Neuronal stem cell (in vitro differentiated cells): ENCODE measurements at regions not wholly inside any gene's neighbourhood (a gene's known extent, or its start where the extent isn't known, plus 50 kb on each side); places are given as distances from the start of the nearest gene placed in this dataset.
"Not testable (repeated sequence)": the region's sequence is repeated elsewhere in the genome, so short reads cannot be mapped to it uniquely, and the experiment has no call there.

ENCODE experiments used
- DNase-seq: peaks from one replicate; pipeline ENCODE4 v3.0.0-alpha.2; 2013; ENCODE audit warnings: low spot score
- H2AFZ ChIP-seq: one replicate; pipeline ENCODE4 v1.6.1; 2013; ENCODE audit warnings: mild to moderate bottlenecking, low read length, inconsistent platforms
- H2AK5ac ChIP-seq: 2 replicates; pipeline ENCODE4 v1.6.1; 2013; ENCODE audit warnings: low read depth, mild to moderate bottlenecking, inconsistent platforms, low read length, moderate library complexity, mixed read lengths
- H2BK120ac ChIP-seq: 2 replicates; pipeline ENCODE4 v1.6.1; 2013; ENCODE audit warnings: low read depth, mild to moderate bottlenecking, inconsistent platforms, low read length, moderate library complexity, mixed read lengths
- H2BK12ac ChIP-seq: one replicate; pipeline ENCODE4 v1.6.1; 2013; ENCODE audit warnings: low read length, inconsistent platforms
- H2BK15ac ChIP-seq: 2 replicates; pipeline ENCODE4 v1.6.1; 2013; ENCODE audit warnings: mild to moderate bottlenecking, low read length, inconsistent platforms, mixed read lengths
- H2BK5ac ChIP-seq: one replicate; pipeline ENCODE4 v1.6.1; 2013; ENCODE audit warnings: inconsistent platforms, mild to moderate bottlenecking, low read length, moderate library complexity
- H3K14ac ChIP-seq: one replicate; pipeline ENCODE4 v1.6.1; 2013; ENCODE audit warnings: low read length, inconsistent platforms
- H3K18ac ChIP-seq: 2 replicates; pipeline ENCODE4 v1.6.1; 2013; ENCODE audit warnings: low read length, inconsistent platforms
- H3K23ac ChIP-seq: 2 replicates; pipeline ENCODE4 v1.6.1; 2013; ENCODE audit warnings: low read depth, mild to moderate bottlenecking, mixed read lengths, low read length, inconsistent platforms; ENCODE audit not compliant: poor library complexity
- H3K27ac ChIP-seq: replicated peaks from 3 replicates; pipeline ENCODE4 v1.5.1; 2013; ENCODE audit warnings: low read length, inconsistent platforms
- H3K27me3 ChIP-seq, 3 experiments: 2 replicates each; pipeline ENCODE4 v1.6.1; 2013; ENCODE audit warnings: low read length in 3 of 3, mild to moderate bottlenecking in 2 of 3, inconsistent platforms in 1 of 3, low read depth in 1 of 3, mixed read lengths in 1 of 3, moderate library complexity in 1 of 3; ENCODE audit not compliant: control insufficient read depth in 3 of 3, insufficient read depth in 3 of 3
- H3K36me3 ChIP-seq, 2 donors: replicated peaks in 1 of 2; 2 replicates each; pipeline ENCODE4 v1.6.1; 2013; ENCODE audit warnings: low read length in 2 of 2; ENCODE audit not compliant: control insufficient read depth in 2 of 2, insufficient read depth in 2 of 2
- H3K4ac ChIP-seq: 2 replicates; pipeline ENCODE4 v1.6.1; 2013; ENCODE audit warnings: inconsistent platforms, mild to moderate bottlenecking, low read length, moderate library complexity
- H3K4me1 ChIP-seq, 2 donors: 1 replicate in 1 of 2; 2 replicates in 1 of 2; pipeline ENCODE4 v1.6.1; 2013; ENCODE audit warnings: low read length in 2 of 2, low read depth in 1 of 2; ENCODE audit not compliant: control insufficient read depth in 2 of 2, insufficient read depth in 1 of 2
- H3K4me2 ChIP-seq: one replicate; pipeline ENCODE4 v1.6.1; 2013; ENCODE audit warnings: mild to moderate bottlenecking, low read length, inconsistent platforms; ENCODE audit not compliant: insufficient read depth, poor library complexity, severe bottlenecking
- H3K4me3 ChIP-seq, 2 donors: 2 replicates each; pipeline ENCODE4 v1.5.1; 2013; ENCODE audit warnings: low read length in 2 of 2, mild to moderate bottlenecking in 2 of 2, inconsistent platforms in 1 of 2, moderate library complexity in 1 of 2
- H3K79me1 ChIP-seq: one replicate; pipeline ENCODE4 v1.6.1; 2013; ENCODE audit warnings: low read depth, mild to moderate bottlenecking, inconsistent platforms, low read length, moderate library complexity
- H3K9ac ChIP-seq: one replicate; pipeline ENCODE4 v1.6.1; 2013; ENCODE audit warnings: mild to moderate bottlenecking, low read depth, low read length, inconsistent platforms; ENCODE audit not compliant: poor library complexity
- H3K9me3 ChIP-seq, 2 donors: replicated peaks in 1 of 2; 2 replicates each; pipeline versions ENCODE3 to v1.6.1; 2013; ENCODE audit warnings: low read length in 2 of 2, mild to moderate bottlenecking in 2 of 2, inconsistent platforms in 1 of 2, low read depth in 1 of 2, mixed read lengths in 1 of 2, moderate library complexity in 1 of 2; ENCODE audit not compliant: control insufficient read depth in 2 of 2, insufficient read depth in 1 of 2
- H4K8ac ChIP-seq: one replicate; pipeline ENCODE4 v1.6.1; 2013; ENCODE audit warnings: low read depth, mild to moderate bottlenecking, inconsistent platforms, low read length, moderate library complexity
- H4K91ac ChIP-seq: one replicate; pipeline ENCODE4 v1.6.1; 2013; ENCODE audit warnings: low read length, low read depth, mild to moderate bottlenecking, inconsistent platforms; ENCODE audit not compliant: poor library complexity
- WGBS, 2 donors: extraction: QIAGEN DNeasy Blood & Tissue Kit; methylation state at CpG; one replicate each; pipeline ENCODE4 v1.1.7; 2013; ENCODE audit warnings: missing lambda C conversion rate in 2 of 2, mixed read lengths in 1 of 2; ENCODE audit not compliant: insufficient read length in 2 of 2, insufficient replicate concordance in 1 of 2; ENCODE audit errors: extremely low coverage in 2 of 2; 5-methylcytosine and 5-hydroxymethylcytosine counted together

- not testable (repeated sequence) for H3K14ac ChIP-seq, H4K91ac ChIP-seq, H3K4me3 ChIP-seq, H4K8ac ChIP-seq, H3K23ac ChIP-seq, H2BK120ac ChIP-seq, H3K36me3 ChIP-seq, H3K4ac ChIP-seq, H3K18ac ChIP-seq, H2AFZ ChIP-seq, H3K27ac ChIP-seq, H2BK12ac ChIP-seq, H2BK15ac ChIP-seq, H2BK5ac ChIP-seq, H3K9ac ChIP-seq, H3K4me2 ChIP-seq, H3K27me3 ChIP-seq, DNase-seq, H3K79me1 ChIP-seq, H2AK5ac ChIP-seq, H3K4me1 ChIP-seq, H3K9me3 ChIP-seq
- WGBS, 2 donors = no CpG with 5 or more reads among the region's 4 CpGs
These were observed 504.3 kb downstream of the RPIA start for GRCh38 chr2:89195636-89196251.

DNA sequence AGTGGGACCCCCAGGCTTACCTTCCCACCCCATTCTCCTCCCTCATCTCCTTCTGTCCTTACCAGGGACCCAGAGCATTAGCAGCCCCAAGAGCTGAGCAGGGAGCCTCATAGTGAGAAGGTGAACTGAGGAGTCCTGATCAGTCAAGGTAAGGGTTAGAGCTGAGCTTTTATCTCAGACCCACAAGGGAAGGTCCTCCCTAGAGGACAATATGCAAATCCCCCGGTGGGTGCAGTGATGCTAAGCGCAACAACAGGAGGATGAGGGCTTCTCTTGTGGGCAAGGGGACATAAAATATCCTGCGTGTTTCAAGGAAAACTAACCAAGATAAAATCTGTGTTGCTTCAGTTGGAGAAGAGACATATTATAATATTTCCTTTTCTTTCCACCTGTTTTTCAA, 505.2 kb downstream of the RPIA start:
- not testable (repeated sequence) for DNase-seq, H3K4me2 ChIP-seq, H3K27ac ChIP-seq, H3K4me3 ChIP-seq, H4K91ac ChIP-seq, H3K27me3 ChIP-seq, H2BK12ac ChIP-seq, H2BK5ac ChIP-seq, H3K23ac ChIP-seq, H2BK15ac ChIP-seq, H3K9me3 ChIP-seq, H3K79me1 ChIP-seq, H2AK5ac ChIP-seq, H3K36me3 ChIP-seq, H2BK120ac ChIP-seq, H3K4me1 ChIP-seq, H2AFZ ChIP-seq, H3K4ac ChIP-seq, H3K18ac ChIP-seq, H4K8ac ChIP-seq, H3K9ac ChIP-seq, H3K14ac ChIP-seq
- no CpG with 5 or more reads among the region's 3 CpGs for WGBS, 2 donors

GRCh38 chr2:89198026-89198425, 506.6 kb downstream of the RPIA start:
- not testable (repeated sequence) for H3K23ac ChIP-seq, H3K4me2 ChIP-seq, H3K4ac ChIP-seq, H3K9ac ChIP-seq, H2BK15ac ChIP-seq, H3K4me3 ChIP-seq, H2AFZ ChIP-seq, H2BK120ac ChIP-seq, H3K27ac ChIP-seq, H3K4me1 ChIP-seq, H2AK5ac ChIP-seq, H3K18ac ChIP-seq, H4K91ac ChIP-seq, H2BK5ac ChIP-seq, H4K8ac ChIP-seq, H3K27me3 ChIP-seq, H3K14ac ChIP-seq, H3K79me1 ChIP-seq, H3K9me3 ChIP-seq, H2BK12ac ChIP-seq, DNase-seq, H3K36me3 ChIP-seq
- WGBS, 2 donors = no CpG with 5 or more reads among the region's 7 CpGs

DNA sequence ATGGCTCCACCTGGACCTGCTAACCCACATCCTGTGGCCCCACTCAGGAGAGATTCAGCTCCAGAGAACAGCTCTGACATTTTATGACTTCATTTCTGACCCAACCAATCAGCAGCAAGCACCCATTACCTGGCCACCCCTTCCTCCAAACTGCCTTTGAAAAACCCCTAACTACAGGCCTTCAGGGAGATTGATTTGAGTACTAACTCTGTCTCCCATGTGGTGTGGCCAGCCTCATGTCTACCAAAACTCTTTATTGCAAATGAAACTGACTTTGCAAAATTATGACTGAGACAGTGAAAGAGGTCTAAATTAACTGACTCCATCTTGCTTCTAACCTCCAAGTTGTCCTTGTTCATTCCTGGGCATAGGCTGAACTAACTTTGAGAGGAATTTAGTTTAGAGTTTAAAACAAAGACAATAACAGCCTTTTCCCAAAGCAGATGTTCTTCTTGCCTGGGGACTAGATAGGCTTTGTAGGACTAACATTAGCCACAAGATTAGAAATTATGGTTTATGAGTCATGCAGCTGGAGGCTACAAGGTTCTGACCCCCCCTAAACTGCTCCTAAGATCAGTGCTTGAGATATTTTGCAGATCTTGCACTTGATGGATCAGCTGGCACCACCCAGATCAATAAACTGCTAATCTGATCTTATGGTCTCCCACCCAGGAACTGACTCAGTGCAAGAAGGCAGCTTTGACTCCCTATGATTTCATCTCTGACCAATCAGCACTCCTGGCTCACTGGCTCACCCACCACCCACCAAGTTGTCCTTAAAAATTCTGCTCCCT, 508.2 kb downstream of the RPIA start:
- not testable (repeated sequence) for H3K4ac ChIP-seq, DNase-seq, H3K18ac ChIP-seq, H3K4me1 ChIP-seq, H2BK120ac ChIP-seq, H4K8ac ChIP-seq, H3K79me1 ChIP-seq, H3K4me2 ChIP-seq, H3K9ac ChIP-seq, H2AK5ac ChIP-seq, H2BK15ac ChIP-seq, H2AFZ ChIP-seq, H3K4me3 ChIP-seq, H3K14ac ChIP-seq, H3K36me3 ChIP-seq, H2BK12ac ChIP-seq, H4K91ac ChIP-seq, H3K9me3 ChIP-seq, H3K27ac ChIP-seq, H2BK5ac ChIP-seq, H3K23ac ChIP-seq, H3K27me3 ChIP-seq
